ENCODE measurements at regions not wholly inside any gene's neighbourhood (a gene's known extent, or its start where the extent isn't known, plus 50 kb on each side); places are given as distances from the start of the nearest gene placed in this dataset.
A peak's percentile ranks its signal among the peaks of the same experiment; 100 is the strongest.

DNA sequence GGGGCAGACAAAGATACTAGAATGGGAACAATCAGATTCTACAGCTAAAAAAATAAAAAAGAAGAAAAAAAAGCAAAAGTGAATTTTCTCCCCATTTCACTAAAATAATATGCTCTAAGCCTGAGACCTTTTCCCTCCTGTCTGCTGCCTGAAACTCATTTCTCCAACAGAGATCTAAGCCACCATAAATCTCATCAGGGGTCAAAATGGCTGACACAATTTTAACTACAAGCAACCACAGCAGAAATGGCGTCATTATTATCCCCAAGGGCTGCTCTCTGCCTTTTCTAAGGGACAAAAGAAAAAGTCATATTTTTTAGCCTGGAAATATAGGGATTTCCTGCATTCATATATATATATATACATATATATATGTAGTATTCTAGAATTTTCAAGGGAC is 183.7 kb upstream of the CAMK1G start:
- H3K27me3 ChIP-seq (ENCODE audit: control insufficient read depth, insufficient read depth), result no peaks in the 10 kb centered on the region
- no peaks in the 10 kb centered on the region for H3K4me1 ChIP-seq (ENCODE audit: control insufficient read depth, insufficient read depth, low read length)
- intact Hi-C loops (cut with DNase I), result no loop called here
- no peak overlapping the region for H3K27ac ChIP-seq (ENCODE audit: low read length)
- H3K4me3 ChIP-seq (ENCODE audit: low read length), result no peak overlapping the region
- H3K9me3 ChIP-seq (ENCODE audit: control insufficient read depth, low read length), result no peaks in the 10 kb centered on the region
- WGBS, result 77% methylated on average over 1 of the region's 1 CpG
- ATAC-seq (no peak), DNase-seq (no peak)

DNA sequence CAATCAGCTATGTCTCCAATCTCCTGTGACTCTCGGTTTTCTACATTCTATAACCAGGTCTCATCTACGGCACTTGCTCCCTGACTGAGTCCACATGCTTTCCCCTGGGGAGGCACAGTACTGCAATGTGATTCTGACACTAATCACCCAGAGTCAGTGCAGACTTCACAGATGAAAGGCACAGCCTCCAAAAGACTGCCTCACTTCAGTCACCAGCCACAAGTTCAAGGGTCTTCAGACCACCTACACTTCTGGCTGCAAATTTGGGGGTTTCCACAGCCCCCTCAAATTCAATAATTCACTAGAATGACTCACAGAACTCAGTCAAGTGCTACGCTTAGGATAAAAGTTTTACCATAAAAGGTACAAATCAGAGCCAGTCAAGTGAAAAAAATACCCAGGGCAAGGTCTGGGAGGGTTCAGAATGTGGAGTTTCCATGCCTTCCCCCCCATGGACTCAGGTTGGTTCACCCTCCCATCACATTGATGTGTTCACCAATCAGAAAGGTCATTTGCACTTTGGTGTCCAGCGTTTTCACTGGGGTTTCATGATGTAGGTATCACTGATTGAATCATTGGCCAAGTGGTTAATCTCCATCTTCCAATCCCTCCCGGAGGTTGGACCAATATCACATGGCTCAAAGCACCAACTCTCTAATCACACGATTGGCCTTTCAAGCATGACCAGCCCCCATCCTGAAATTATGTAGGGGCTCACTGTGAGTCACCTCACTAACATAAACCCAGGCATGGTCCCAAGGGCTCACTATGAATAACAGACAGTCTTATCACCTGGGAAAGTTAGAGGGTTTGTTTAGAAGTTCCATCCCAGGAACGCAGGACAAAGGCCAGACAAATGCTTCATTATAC is 182.9 kb upstream of the CAMK1G start:
- 81% methylated on average over 7 of the region's 7 CpGs for WGBS
- Histone ChIP-seq H3K27me3 (ENCODE audit: control insufficient read depth, insufficient read depth) (no peaks in the 10 kb centered on the region), H3K9me3 (ENCODE audit: control insufficient read depth, low read length) (no peaks in the 10 kb centered on the region), H3K4me1 (ENCODE audit: control insufficient read depth, insufficient read depth, low read length) (no peaks in the 10 kb centered on the region), H3K27ac (ENCODE audit: low read length) (no peak overlapping the region), H3K4me3 (ENCODE audit: low read length) (no peak overlapping the region)
- intact Hi-C loops (cut with DNase I), result no loop called here
- ATAC-seq, result no peak
- DNase-seq, result no peak

DNA sequence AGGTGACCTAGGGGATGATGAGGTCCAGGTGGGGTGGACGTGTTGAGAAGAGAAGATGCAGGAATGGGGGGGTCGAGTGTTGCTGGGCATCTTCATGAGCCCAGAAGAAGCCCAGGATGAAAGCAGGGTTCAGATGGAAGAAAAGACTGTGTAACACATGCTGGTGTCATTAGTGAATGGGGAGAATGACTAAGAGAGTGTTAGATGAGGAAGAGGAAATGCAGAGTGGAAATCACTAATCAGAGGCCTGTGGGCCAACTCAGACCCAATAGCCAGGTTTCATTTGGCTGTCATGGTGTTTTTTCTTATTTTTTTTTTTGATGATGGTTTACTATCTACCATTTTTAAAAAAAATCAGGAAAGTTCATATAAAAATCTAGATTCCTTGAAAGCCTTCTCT is 180.8 kb upstream of the CAMK1G start:
- DNase-seq (no peak), ATAC-seq (no peak)
- H3K9me3 ChIP-seq (ENCODE audit: control insufficient read depth, low read length), result no peaks in the 10 kb centered on the region
- no peak overlapping the region for H3K27ac ChIP-seq (ENCODE audit: low read length)
- H3K27me3 ChIP-seq (ENCODE audit: control insufficient read depth, insufficient read depth), result no peaks in the 10 kb centered on the region
- no peak overlapping the region for H3K4me3 ChIP-seq (ENCODE audit: low read length)
- intact Hi-C loops (cut with DNase I), result no loop called here
- 66% methylated on average over 2 of the region's 2 CpGs for WGBS
- no peaks in the 10 kb centered on the region for H3K4me1 ChIP-seq (ENCODE audit: control insufficient read depth, insufficient read depth, low read length)

DNA sequence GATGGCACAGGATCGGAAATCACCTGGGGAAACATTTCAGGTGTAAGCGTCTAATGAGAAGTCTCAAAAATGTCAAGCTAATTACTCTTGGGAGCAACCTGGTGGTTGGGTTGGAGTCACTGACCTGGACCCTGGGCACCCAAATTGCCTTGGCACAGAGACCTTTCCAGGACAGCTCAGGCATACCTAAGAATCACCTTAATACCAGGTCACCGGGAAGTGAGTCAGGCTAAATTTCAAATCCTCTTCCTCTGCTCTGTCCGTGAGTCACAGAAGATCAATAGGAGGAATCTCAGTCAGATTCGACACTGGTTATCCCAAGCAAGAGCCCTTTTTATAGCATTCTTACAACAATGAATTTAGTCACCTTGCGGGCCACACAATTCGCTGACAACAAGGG is 179.6 kb upstream of the CAMK1G start:
- Histone ChIP-seq H3K27ac (ENCODE audit: low read length) (no peak overlapping the region), H3K4me3 (ENCODE audit: low read length) (no peak overlapping the region), H3K9me3 (ENCODE audit: control insufficient read depth, low read length) (no peaks in the 10 kb centered on the region), H3K4me1 (ENCODE audit: control insufficient read depth, insufficient read depth, low read length) (no peaks in the 10 kb centered on the region), H3K27me3 (ENCODE audit: control insufficient read depth, insufficient read depth) (no peaks in the 10 kb centered on the region)
- DNase-seq, result no peak
- WGBS, result 78% methylated on average over 7 of the region's 7 CpGs
- intact Hi-C loops (cut with DNase I), result no loop called here
- no peak for ATAC-seq

DNA sequence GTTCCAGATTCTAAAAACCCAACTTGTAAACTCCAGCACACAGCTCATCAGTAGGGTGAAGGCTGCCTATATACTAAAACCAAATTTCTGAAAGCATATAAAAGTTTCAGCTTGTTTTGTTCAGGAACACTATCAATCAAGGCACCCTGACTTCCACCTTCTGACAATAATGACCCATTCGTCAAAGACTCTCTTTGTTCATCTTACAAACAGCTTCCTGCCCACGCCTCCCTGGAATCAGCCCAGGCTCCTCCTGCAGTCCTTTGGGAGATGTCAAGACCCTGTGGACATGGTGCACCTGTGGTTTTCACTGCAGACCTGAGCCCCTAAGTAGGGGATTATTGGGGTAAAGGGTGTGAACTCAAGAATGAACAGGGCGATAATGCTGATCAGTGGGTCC is 178.9 kb upstream of the CAMK1G start:
- DNase-seq (no peak), ATAC-seq (no peak)
- no peaks in the 10 kb centered on the region for H3K9me3 ChIP-seq (ENCODE audit: control insufficient read depth, low read length)
- intact Hi-C loops (cut with DNase I), result no loop called here
- no peaks in the 10 kb centered on the region for H3K4me1 ChIP-seq (ENCODE audit: control insufficient read depth, insufficient read depth, low read length)
- no peaks in the 10 kb centered on the region for H3K27me3 ChIP-seq (ENCODE audit: control insufficient read depth, insufficient read depth)
- no peak overlapping the region for H3K4me3 ChIP-seq (ENCODE audit: low read length)
- H3K27ac ChIP-seq (ENCODE audit: low read length), result no peak overlapping the region
- 50% methylated on average over 3 of the region's 3 CpGs for WGBS

DNA sequence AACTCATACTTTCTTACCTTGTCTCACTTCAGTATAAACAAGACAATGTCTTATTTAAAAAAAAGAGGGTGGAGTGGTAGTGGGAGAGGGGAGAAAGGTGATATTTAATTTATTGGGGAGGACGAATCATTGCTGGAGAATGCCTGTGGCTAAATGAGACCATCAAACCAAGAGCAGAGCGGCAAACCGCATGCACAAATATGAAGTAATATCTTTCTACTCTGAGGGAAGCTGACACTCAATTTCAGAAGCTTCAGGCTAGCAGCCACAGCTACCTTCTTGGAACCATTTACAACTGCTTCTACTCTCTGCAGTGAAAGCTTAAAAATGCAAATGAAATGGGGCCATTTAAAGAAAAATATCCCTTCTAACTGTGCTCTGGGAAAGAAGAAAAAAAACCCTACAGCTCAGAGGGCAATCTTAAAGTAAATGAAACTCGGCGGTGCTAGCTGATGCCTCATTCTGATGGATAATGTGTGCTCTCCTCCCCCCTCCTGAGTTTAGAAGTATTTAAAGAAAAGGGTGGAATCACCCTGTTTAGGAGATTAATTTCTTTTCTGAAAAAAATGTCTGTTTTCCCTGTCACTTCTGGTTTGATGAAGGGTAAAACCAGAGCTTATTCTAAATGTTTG is 178.2 kb upstream of the CAMK1G start:
- Histone ChIP-seq H3K27ac (ENCODE audit: low read length) (no peak overlapping the region), H3K27me3 (ENCODE audit: control insufficient read depth, insufficient read depth) (no peaks in the 10 kb centered on the region), H3K9me3 (ENCODE audit: control insufficient read depth, low read length) (no peaks in the 10 kb centered on the region), H3K4me3 (ENCODE audit: low read length) (no peak overlapping the region), H3K4me1 (ENCODE audit: control insufficient read depth, insufficient read depth, low read length) (no peaks in the 10 kb centered on the region)
- 37% methylated on average over 5 of the region's 5 CpGs for WGBS
- intact Hi-C loops (cut with DNase I), result no loop called here
- DNase-seq (no peak), ATAC-seq (no peak)

DNA sequence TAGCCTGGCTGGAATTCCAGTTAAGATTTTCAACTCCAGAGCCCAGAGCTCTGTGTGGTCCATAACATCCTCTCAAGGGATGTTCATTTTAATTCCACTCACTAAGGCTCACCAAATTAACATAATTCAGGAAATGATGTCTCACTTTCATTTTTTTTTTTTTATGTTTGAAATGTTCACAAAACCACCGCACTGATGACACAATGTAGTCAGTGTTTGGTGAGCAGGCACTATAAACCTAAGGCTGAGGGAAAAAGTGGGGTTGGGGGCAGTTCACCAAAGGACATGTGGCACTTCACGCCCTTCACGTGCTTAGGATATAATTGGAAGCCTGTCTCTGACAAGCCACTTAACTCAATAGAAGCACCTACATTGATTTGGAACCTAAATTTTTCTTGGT is 177.3 kb upstream of the CAMK1G start:
- no peak overlapping the region for H3K4me3 ChIP-seq (ENCODE audit: low read length)
- ATAC-seq (no peak), DNase-seq (no peak)
- no peaks in the 10 kb centered on the region for H3K4me1 ChIP-seq (ENCODE audit: control insufficient read depth, insufficient read depth, low read length)
- intact Hi-C loops (cut with DNase I), result no loop called here
- H3K27me3 ChIP-seq (ENCODE audit: control insufficient read depth, insufficient read depth), result no peaks in the 10 kb centered on the region
- no peaks in the 10 kb centered on the region for H3K9me3 ChIP-seq (ENCODE audit: control insufficient read depth, low read length)
- no peak overlapping the region for H3K27ac ChIP-seq (ENCODE audit: low read length)
- 52% methylated on average over 3 of the region's 3 CpGs for WGBS

DNA sequence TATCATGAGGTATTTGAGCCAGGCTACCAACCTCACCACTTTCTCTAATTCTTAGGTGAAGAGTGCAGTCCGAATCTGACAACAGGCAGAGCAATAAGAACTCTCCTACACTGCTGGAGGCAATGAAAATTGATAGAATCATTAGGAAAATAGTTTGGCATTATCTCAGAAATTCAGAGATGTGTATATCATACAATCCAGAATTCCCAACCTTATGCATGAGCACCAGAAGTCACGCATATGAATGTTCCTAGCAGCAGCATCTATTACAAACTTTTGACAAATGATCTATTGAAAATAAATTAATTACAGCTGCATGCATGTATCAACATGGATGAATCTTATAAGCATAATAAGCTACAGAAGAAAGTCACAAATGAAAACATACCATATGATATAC is 176.9 kb upstream of the CAMK1G start:
- Histone ChIP-seq H3K27me3 (ENCODE audit: control insufficient read depth, insufficient read depth) (no peaks in the 10 kb centered on the region), H3K9me3 (ENCODE audit: control insufficient read depth, low read length) (no peaks in the 10 kb centered on the region), H3K4me3 (ENCODE audit: low read length) (no peak overlapping the region), H3K4me1 (ENCODE audit: control insufficient read depth, insufficient read depth, low read length) (no peaks in the 10 kb centered on the region), H3K27ac (ENCODE audit: low read length) (no peak overlapping the region)
- DNase-seq (no peak), ATAC-seq (no peak)
- WGBS, result 91% methylated on average over 2 of the region's 2 CpGs
- intact Hi-C loops (cut with DNase I), result no loop called here

DNA sequence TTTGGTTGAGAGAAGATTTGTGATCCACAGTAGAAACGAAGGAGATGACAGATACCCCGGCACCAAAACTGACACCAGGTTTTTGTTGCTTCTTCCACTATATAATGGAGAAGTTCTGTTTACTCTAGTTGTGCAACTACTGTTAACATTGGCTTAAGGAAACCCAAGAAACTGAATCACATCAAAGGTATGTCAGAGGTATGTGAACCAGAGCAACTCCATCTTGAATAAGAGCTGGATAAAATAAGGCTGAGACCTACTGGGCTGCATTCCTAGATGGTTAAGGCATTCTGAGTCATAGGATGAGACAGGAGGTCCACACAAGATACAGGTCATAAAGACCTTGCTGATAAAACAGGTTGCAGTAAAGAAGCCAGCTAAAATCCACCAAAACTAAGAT is 173.7 kb upstream of the CAMK1G start:
- Histone ChIP-seq H3K27me3 (ENCODE audit: control insufficient read depth, insufficient read depth) (no peaks in the 10 kb centered on the region), H3K27ac (ENCODE audit: low read length) (no peak overlapping the region), H3K4me3 (ENCODE audit: low read length) (no peak overlapping the region), H3K4me1 (ENCODE audit: control insufficient read depth, insufficient read depth, low read length) (no peaks in the 10 kb centered on the region), H3K9me3 (ENCODE audit: control insufficient read depth, low read length) (no peaks in the 10 kb centered on the region)
- DNase-seq (no peak), ATAC-seq (no peak)
- 78% methylated on average over 2 of the region's 2 CpGs for WGBS
- intact Hi-C loops (cut with DNase I), result no loop called here

DNA sequence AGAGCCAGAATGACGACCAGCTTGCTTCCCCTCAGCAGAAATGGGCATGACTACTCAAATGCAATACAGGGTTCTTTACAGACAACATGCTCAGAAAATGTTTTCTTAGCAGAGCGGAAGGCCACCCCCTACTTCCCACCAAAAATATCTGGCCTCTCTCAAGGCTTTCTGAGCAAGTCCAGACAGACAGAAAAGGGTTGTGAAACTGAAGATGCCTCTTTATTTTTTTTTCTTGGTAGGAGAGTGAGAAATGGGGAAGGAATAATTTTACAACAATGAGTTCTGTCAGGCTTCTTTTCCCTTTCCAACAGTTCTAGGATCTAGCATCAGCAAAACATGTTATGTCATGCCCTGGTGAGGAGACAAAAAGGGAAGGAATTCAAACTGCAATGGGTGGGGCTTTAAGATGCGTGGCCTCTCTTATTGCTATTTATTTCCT is 172.0 kb upstream of the CAMK1G start:
- no peaks in the 10 kb centered on the region for H3K9me3 ChIP-seq (ENCODE audit: control insufficient read depth, low read length)
- 32% methylated on average over 3 of the region's 3 CpGs for WGBS
- no peaks in the 10 kb centered on the region for H3K4me1 ChIP-seq (ENCODE audit: control insufficient read depth, insufficient read depth, low read length)
- no peaks in the 10 kb centered on the region for H3K27me3 ChIP-seq (ENCODE audit: control insufficient read depth, insufficient read depth)
- ATAC-seq (peak; percentile 52 to 76), DNase-seq (no peak)
- H3K27ac ChIP-seq (ENCODE audit: low read length), result no peak overlapping the region
- no peak overlapping the region for H3K4me3 ChIP-seq (ENCODE audit: low read length)
- intact Hi-C loops (cut with DNase I), result no loop called here

DNA sequence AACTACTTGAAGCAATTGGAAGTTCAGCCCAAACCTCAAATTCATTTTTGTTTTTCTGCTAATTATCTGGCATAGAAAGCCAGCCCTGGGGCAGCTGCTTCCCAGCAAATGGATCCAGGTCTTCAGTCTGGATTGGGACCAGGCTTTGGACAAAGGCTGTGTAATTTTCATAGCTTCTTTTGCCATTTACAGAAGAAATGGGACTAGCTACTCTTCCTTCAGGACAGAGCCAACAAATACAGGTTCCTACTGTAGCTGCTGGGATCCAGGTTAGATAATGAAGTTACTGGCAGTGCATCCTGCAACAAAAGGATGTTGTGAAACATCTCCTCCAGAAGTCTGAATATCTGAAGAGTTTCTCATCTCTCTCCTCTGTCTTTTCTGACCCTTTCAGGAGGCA is 171.5 kb upstream of the CAMK1G start:
- ATAC-seq (no peak), DNase-seq (no peak)
- Histone ChIP-seq H3K27ac (ENCODE audit: low read length) (no peak overlapping the region), H3K4me1 (ENCODE audit: control insufficient read depth, insufficient read depth, low read length) (no peaks in the 10 kb centered on the region), H3K27me3 (ENCODE audit: control insufficient read depth, insufficient read depth) (no peaks in the 10 kb centered on the region), H3K9me3 (ENCODE audit: control insufficient read depth, low read length) (no peaks in the 10 kb centered on the region), H3K4me3 (ENCODE audit: low read length) (no peak overlapping the region)
- intact Hi-C loops (cut with DNase I), result no loop called here
